ENCODE measurements at regions not wholly inside any gene's neighbourhood (a gene's known extent, or its start where the extent isn't known, plus 50 kb on each side); places are given as distances from the start of the nearest gene placed in this dataset.

- DNase-seq (no peak), ATAC-seq (no peak)
- intact Hi-C loops (cut with micrococcal nuclease), result no loop called here
- H3K36me3 Mint-ChIP-seq (ENCODE audit: low read depth), result peaks cover 2% of the 10 kb centered on the region
- no peak for TF ChIP-seq CTCF (IDR thresholded peaks at IDR 0.05)
- no peak overlapping the region for H3K4me3 Mint-ChIP-seq
- no peak overlapping the region for H3K27ac Mint-ChIP-seq
- ChIA-PET POLR2A (no interaction called here), CTCF (interaction anchor here (1.6 kb wide), 1 partner anchor 22 kb away, joined by 3 read pairs; no protein-coding TSS in a partner anchor)
- H3K4me1 Mint-ChIP-seq (ENCODE audit: low read depth), result peaks cover 33% of the 10 kb centered on the region
- peaks cover 5% of the 10 kb centered on the region for H3K9me3 Mint-ChIP-seq
- peaks cover 8% of the 10 kb centered on the region for H3K27me3 Mint-ChIP-seq
These were observed 65.7 kb downstream of the IL21 start for GRCh38 chr4:122555216-122555615.

- no peaks in the 10 kb centered on the region for H3K36me3 Mint-ChIP-seq (ENCODE audit: low read depth)
- H3K4me1 Mint-ChIP-seq (ENCODE audit: low read depth), result peaks cover 33% of the 10 kb centered on the region
- intact Hi-C loops (cut with micrococcal nuclease), result no loop called here
- DNase-seq, result no peak
- no peak overlapping the region for H3K27ac Mint-ChIP-seq
- ATAC-seq, result no peak
- no peaks in the 10 kb centered on the region for H3K9me3 Mint-ChIP-seq
- peaks cover 5% of the 10 kb centered on the region for H3K27me3 Mint-ChIP-seq
- POLR2A ChIA-PET, result no interaction called here
- H3K4me3 Mint-ChIP-seq, result no peak overlapping the region
- CTCF ChIA-PET, result interaction anchor here (0.6 kb wide), 1 partner anchor 9 kb away, joined by 3 read pairs; no protein-coding TSS in a partner anchor
- TF ChIP-seq CTCF (IDR thresholded peaks at IDR 0.05), result no peak
These were observed 67.4 kb downstream of the IL21 start for GRCh38 chr4:122553432-122553831.

- Mint-ChIP-seq H3K9me3 (no peaks in the 10 kb centered on the region), H3K4me3 (no peak overlapping the region), H3K36me3 (ENCODE audit: low read depth) (no peaks in the 10 kb centered on the region), H3K27ac (no peak overlapping the region), H3K27me3 (peaks cover 3% of the 10 kb centered on the region), H3K4me1 (ENCODE audit: low read depth) (peaks cover 34% of the 10 kb centered on the region)
- ChIA-PET CTCF (no interaction called here), POLR2A (no interaction called here)
- TF ChIP-seq CTCF (IDR thresholded peaks at IDR 0.05), result no peak
- ATAC-seq (no peak), DNase-seq (no peak)
- intact Hi-C loops (cut with micrococcal nuclease), result no loop called here
These were observed 68.0 kb downstream of the IL21 start for GRCh38 chr4:122552898-122553297.

GRCh38 chr4:122548886-122549630 lies 71.8 kb downstream of the IL21 start:
- intact Hi-C loops (cut with micrococcal nuclease), result no loop called here
- Mint-ChIP-seq H3K4me1 (ENCODE audit: low read depth) (peaks cover 37% of the 10 kb centered on the region), H3K27me3 (no peaks in the 10 kb centered on the region), H3K4me3 (peak overlapping the region; percentile 12), H3K36me3 (ENCODE audit: low read depth) (peaks cover under 1% of the 10 kb centered on the region), H3K9me3 (no peaks in the 10 kb centered on the region), H3K27ac (no peak overlapping the region)
- TF ChIP-seq CTCF (IDR thresholded peaks at IDR 0.05), result no peak
- peak; percentile 19 for ATAC-seq
- DNase-seq, result no peak
- CTCF ChIA-PET, result no interaction called here
- POLR2A ChIA-PET, result no interaction called here

GRCh38 chr4:122548452-122548851 lies 72.4 kb downstream of the IL21 start:
- Mint-ChIP-seq H3K27ac (no peak overlapping the region), H3K27me3 (no peaks in the 10 kb centered on the region), H3K4me1 (ENCODE audit: low read depth) (peaks cover 39% of the 10 kb centered on the region), H3K36me3 (ENCODE audit: low read depth) (peaks cover 2% of the 10 kb centered on the region), H3K4me3 (peak overlapping the region; percentile 12), H3K9me3 (no peaks in the 10 kb centered on the region)
- POLR2A ChIA-PET, result no interaction called here
- ATAC-seq, result peak; percentile 78
- intact Hi-C loops (cut with micrococcal nuclease), result no loop called here
- no peak for DNase-seq
- CTCF ChIA-PET, result interaction anchor here (3.2 kb wide), 1 partner anchor 30 kb away, joined by 14 read pairs; no protein-coding TSS in a partner anchor
- TF ChIP-seq CTCF (IDR thresholded peaks at IDR 0.05), result no peak

Measured in activated CD8-positive, alpha-beta T cell treated with anti-CD3 and anti-CD28 coated beads for 36 hours (primary cell).